ENCODE measurements at regions not wholly inside any gene's neighbourhood (a gene's known extent, or its start where the extent isn't known, plus 50 kb on each side); places are given as distances from the start of the nearest gene placed in this dataset.

- TF ChIP-seq CTCF (IDR thresholded peaks at IDR 0.05; ENCODE audit: borderline replicate concordance, insufficient read depth, low read depth, low read length): no peak
- no peak overlapping the region for H3K4me3 ChIP-seq (ENCODE audit: low read depth, low read length)
Observed at GRCh38 chr6:40889137-40889832, 149.7 kb downstream of the UNC5CL start.

GRCh38 chr6:40888456-40888990 is 150.5 kb downstream of the UNC5CL start:
- no peak for TF ChIP-seq CTCF (IDR thresholded peaks at IDR 0.05; ENCODE audit: borderline replicate concordance, insufficient read depth, low read depth, low read length)
- H3K4me3 ChIP-seq (ENCODE audit: low read depth, low read length): no peak overlapping the region

- H3K4me3 ChIP-seq (ENCODE audit: low read depth, low read length): no peak overlapping the region
- no peak for TF ChIP-seq CTCF (IDR thresholded peaks at IDR 0.05; ENCODE audit: borderline replicate concordance, insufficient read depth, low read depth, low read length)
Observed at GRCh38 chr6:40887792-40888340, 151.2 kb downstream of the UNC5CL start.

- no peak overlapping the region for H3K4me3 ChIP-seq (ENCODE audit: low read depth, low read length)
- no peak for TF ChIP-seq CTCF (IDR thresholded peaks at IDR 0.05; ENCODE audit: borderline replicate concordance, insufficient read depth, low read depth, low read length)
Observed at GRCh38 chr6:40887079-40887791, 151.8 kb downstream of the UNC5CL start.

GRCh38 chr6:40885139-40885774 is 153.8 kb downstream of the UNC5CL start:
- TF ChIP-seq CTCF (IDR thresholded peaks at IDR 0.05; ENCODE audit: borderline replicate concordance, insufficient read depth, low read depth, low read length): no peak
- no peak overlapping the region for H3K4me3 ChIP-seq (ENCODE audit: low read depth, low read length)

- no peak overlapping the region for H3K4me3 ChIP-seq (ENCODE audit: low read depth, low read length)
- no peak for TF ChIP-seq CTCF (IDR thresholded peaks at IDR 0.05; ENCODE audit: borderline replicate concordance, insufficient read depth, low read depth, low read length)
Observed at GRCh38 chr6:40882323-40882997, 156.6 kb downstream of the UNC5CL start.

Measured in GM12875 (cell line).